Right hindlimb (tissue), 1 donor: ENCODE measurements at regions not wholly inside any gene's neighbourhood (a gene's known extent, or its start where the extent isn't known, plus 50 kb on each side); places are given as distances from the start of the nearest gene placed in this dataset.
A peak's percentile ranks its signal among the peaks of the same experiment; 100 is the strongest.
"Not testable (repeated sequence)": the region's sequence is repeated elsewhere in the genome, so short reads cannot be mapped to it uniquely, and the experiment has no call there.

ENCODE experiments used
- DNase-seq: peaks from one replicate; pipeline ENCODE4 v3.0.0-alpha.2; 2018

GRCh38 chr4:156298230-156298629 lies 344.6 kb upstream of the CTSO start:
- DNase-seq: peak; percentile 81

- DNase-seq: no peak
Measured at GRCh38 chr4:156295676-156296195, 342.1 kb upstream of the CTSO start.

GRCh38 chr4:156294577-156294976 lies 340.9 kb upstream of the CTSO start:
- peak; percentile 34 for DNase-seq

- no peak for DNase-seq
Measured at GRCh38 chr4:156293657-156294297, 340.1 kb upstream of the CTSO start.

GRCh38 chr4:156291317-156291716 lies 337.7 kb upstream of the CTSO start:
- DNase-seq: no peak

GRCh38 chr4:156290811-156291210 lies 337.1 kb upstream of the CTSO start:
- DNase-seq: no peak

- DNase-seq: not testable (repeated sequence)
Measured at GRCh38 chr4:156290026-156290425, 336.4 kb upstream of the CTSO start.

GRCh38 chr4:156280686-156281085 lies 327.0 kb upstream of the CTSO start:
- no peak for DNase-seq

- DNase-seq: no peak
Measured at GRCh38 chr4:156265407-156265806, 311.7 kb upstream of the CTSO start.

GRCh38 chr4:156261230-156261629 lies 307.6 kb upstream of the CTSO start:
- DNase-seq: no peak

- DNase-seq: no peak
Measured at GRCh38 chr4:156255230-156256007, 301.8 kb upstream of the CTSO start.

- DNase-seq: no peak
Measured at GRCh38 chr4:156252358-156252921, 298.8 kb upstream of the CTSO start.

GRCh38 chr4:156251373-156252065 lies 297.9 kb upstream of the CTSO start:
- DNase-seq: no peak

GRCh38 chr4:156248917-156249316 lies 295.3 kb upstream of the CTSO start:
- no peak for DNase-seq

- DNase-seq: no peak
Measured at GRCh38 chr4:156247470-156247869, 293.8 kb upstream of the CTSO start.

- DNase-seq: no peak
Measured at GRCh38 chr4:156243015-156243414, 289.3 kb upstream of the CTSO start.

GRCh38 chr4:156242390-156242789 lies 288.7 kb upstream of the CTSO start:
- DNase-seq: no peak

GRCh38 chr4:156241896-156242295 lies 288.2 kb upstream of the CTSO start:
- DNase-seq: no peak

GRCh38 chr4:156238171-156238570 lies 284.5 kb upstream of the CTSO start:
- no peak for DNase-seq

- no peak for DNase-seq
Measured at GRCh38 chr4:156237231-156237630, 283.6 kb upstream of the CTSO start.

GRCh38 chr4:156230176-156230575 lies 276.5 kb upstream of the CTSO start:
- DNase-seq: no peak

GRCh38 chr4:156228676-156229075 lies 275.0 kb upstream of the CTSO start:
- DNase-seq: no peak

- no peak for DNase-seq
Measured at GRCh38 chr4:156227321-156227720, 273.7 kb upstream of the CTSO start.
